ENCODE measurements at regions not wholly inside any gene's neighbourhood (a gene's known extent, or its start where the extent isn't known, plus 50 kb on each side); places are given as distances from the start of the nearest gene placed in this dataset.

- DNase-seq (ENCODE audit: low read depth in 1 of 2, low spot score in 1 of 2), result no peak
These were observed 141.6 kb upstream of the MAX start for GRCh38 chr14:65243766-65244442.

GRCh38 chr14:65249471-65250161, 147.3 kb upstream of the MAX start:
- DNase-seq (ENCODE audit: low read depth in 1 of 2, low spot score in 1 of 2), result no peak

DNA sequence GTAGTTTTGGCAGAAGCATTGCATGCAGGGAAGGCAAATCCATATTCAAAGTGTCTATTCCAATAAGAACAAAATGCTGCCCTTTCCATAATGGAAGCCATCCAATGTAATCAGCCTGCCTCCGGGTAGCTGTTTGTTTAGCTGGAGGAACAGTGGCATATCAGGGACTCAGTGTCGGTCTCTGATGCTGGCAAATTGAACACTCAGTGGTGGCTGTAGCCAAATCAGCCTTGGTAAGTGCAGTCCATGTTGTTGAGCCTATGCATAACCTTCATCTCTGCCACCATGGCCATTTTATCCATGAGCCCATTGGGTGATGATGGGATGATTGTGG, 147.8 kb upstream of the MAX start:
- no peak for DNase-seq (ENCODE audit: low read depth in 1 of 2, low spot score in 1 of 2)

GRCh38 chr14:65251213-65251612, 148.9 kb upstream of the MAX start:
- no peak for DNase-seq (ENCODE audit: low read depth in 1 of 2, low spot score in 1 of 2)

DNA sequence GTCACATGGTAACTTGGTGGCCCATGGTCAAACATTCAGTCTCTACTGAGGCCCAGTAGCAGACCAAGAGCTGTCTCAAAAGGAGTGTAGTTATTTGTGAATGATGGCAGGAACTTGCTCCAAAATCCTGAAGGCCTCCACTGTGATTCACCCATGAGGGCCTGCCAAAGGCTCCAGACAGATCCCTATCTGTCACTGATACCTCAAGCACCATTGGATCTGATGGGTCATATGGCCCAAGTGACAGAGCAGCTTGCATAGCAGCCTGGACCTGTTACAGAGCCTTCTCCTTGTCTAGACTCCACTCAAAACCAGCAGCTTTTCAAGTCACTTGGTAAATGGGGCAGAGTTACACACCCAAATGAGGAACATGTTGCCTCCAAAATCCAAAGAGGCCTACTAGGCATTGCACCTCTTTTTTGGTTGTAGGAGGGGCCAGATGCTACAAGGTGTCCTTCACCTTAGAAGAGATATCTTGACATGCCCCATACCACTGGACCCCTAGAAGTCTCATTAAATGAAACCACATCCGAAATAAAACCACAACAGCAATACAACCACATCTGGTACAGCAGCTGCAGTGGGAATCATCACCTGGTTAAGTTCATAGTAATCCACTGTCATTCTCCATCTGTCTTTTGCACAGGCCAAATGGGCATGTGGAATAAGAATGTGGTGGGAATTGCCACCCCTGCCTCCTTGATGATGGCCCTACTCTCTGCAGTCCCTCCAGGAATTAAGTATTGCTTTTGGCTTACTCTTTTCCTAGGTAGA, 150.4 kb upstream of the MAX start:
- no peak for DNase-seq (ENCODE audit: low read depth in 1 of 2, low spot score in 1 of 2)

DNA sequence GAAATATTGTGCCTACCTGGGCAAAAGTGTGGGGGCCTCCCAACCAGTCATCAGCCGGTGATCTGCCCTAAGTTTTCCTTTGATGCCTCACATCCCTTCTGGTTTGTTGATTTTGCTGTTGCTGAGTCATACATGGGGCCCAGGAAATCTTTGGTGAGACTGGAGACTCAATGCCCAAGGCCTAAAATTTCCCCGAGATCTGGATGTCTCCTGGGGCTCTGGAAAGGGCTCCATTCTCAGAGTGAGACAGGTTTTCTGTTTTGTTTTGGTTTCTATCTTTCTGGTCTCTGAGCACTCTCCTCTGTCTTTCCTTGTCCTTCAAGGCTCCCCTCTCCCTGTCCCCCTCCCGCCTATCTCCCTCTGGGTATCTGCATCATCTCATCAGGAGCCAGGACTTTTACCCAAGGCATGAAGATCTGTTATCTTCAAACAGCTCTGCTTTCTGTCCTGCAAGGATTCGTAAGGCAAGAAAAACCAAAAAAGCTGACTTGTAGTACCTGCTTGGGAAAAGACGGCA, 152.8 kb upstream of the MAX start:
- no peak for DNase-seq (ENCODE audit: low read depth in 1 of 2, low spot score in 1 of 2)

GRCh38 chr14:65255583-65256461, 153.5 kb upstream of the MAX start:
- DNase-seq (ENCODE audit: low read depth in 1 of 2, low spot score in 1 of 2), result no peak

DNA sequence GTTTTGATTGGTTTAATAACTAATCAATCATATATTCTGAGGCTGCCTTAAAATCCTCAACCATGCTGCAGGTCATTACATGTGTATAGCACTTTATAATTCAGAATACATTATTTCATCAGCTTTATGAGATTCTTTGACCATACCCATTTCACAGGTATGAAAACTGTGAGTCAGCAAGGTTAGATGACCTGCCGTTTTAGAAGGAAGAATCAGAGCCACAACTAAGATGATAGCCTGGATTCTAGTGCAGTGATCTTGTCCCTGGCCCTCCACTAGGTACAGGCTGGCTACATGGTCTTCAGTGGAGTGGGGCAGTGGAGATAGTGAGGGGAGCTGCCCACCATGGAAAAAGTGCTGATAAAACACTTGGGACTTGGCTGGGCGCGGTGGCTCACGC, 154.4 kb upstream of the MAX start:
- DNase-seq (ENCODE audit: low read depth in 1 of 2, low spot score in 1 of 2), result no peak

DNA sequence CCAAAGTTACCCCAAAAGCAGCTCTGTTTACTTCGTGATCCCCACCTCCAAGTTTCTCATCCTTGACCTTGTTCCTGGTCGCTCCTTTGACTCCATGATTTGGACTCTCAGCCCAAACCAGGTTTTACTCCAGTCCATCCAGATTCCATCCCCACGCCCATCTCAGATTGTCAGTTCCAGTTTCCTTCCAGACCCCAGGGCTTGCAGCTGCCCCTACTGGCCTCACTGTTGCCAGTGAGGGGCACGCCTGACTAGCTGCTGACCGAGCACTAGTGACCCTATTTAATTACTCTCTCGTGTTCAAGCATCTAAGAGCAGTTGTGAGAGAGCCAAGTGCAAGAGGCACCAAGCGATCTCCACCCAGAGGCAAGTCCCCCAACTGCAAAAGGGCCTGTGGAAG, 155.1 kb upstream of the FUT8 start:
- DNase-seq (ENCODE audit: low read depth in 1 of 2, low spot score in 1 of 2), result no peak

- DNase-seq (ENCODE audit: low read depth in 1 of 2, low spot score in 1 of 2), result no peak
These were observed 154.1 kb upstream of the FUT8 start for GRCh38 chr14:65258391-65258790.

- DNase-seq (ENCODE audit: low read depth in 1 of 2, low spot score in 1 of 2), result no peak
These were observed 153.5 kb upstream of the FUT8 start for GRCh38 chr14:65259000-65259399.

- no peak for DNase-seq (ENCODE audit: low read depth in 1 of 2, low spot score in 1 of 2)
These were observed 151.7 kb upstream of the FUT8 start for GRCh38 chr14:65260786-65261185.

DNA sequence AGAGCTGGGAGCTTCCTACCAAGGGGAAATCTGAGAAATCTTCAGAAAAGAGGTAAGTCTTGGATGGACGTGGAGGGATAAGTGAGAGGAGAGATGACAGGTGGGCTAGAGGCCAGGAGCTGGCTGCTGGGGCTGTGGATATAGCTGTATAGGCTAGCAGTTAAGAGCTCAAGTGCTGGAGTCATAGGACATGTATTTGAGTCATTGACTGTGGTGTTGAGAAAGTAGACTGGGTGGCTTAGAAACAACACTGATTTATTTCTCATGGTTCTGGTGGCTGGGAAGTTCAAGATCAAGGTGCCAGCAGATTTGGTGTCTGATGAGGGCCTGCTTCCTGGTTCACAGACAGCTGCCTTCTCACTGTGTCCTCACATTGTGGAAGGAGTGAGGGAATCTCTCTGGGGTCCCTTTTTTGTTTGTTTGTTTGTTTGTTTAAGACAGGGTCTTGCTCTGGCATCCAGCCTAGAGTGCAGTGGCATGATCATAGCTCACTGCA, 151.1 kb upstream of the FUT8 start:
- DNase-seq (ENCODE audit: low read depth in 1 of 2, low spot score in 1 of 2), result no peak

- DNase-seq (ENCODE audit: low read depth in 1 of 2, low spot score in 1 of 2), result no peak
These were observed 150.6 kb upstream of the FUT8 start for GRCh38 chr14:65261946-65262345.

DNA sequence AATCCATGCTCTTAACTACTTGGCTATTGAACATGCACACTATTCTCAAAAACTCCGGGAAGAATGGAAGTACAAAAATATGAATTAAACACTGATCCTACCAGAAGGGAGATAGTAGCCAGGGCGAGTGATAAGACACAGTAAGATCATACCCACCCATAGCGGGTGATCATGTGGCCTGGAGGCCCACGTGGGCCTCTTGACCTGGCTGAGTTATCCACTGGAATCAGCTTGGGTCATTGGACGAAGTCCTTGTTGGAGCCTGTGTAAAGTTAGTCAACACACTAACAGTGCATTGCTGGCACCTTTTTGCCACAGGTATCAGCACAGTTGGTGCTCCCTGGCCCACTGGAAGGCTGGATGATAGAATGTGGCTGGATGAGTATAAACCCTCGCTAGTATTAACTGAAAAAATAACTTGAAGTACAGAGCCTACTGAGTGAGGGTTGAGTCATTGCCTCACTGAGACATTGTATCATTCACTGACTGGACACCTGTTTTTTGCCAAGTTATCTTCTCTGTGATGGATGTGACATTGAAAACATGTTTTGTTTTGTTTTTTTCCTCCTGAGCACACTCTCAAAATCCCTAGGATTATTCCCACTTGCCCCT, 149.2 kb upstream of the FUT8 start:
- no peak for DNase-seq (ENCODE audit: low read depth in 1 of 2, low spot score in 1 of 2)

- DNase-seq (ENCODE audit: low read depth in 1 of 2, low spot score in 1 of 2), result no peak
These were observed 144.7 kb upstream of the FUT8 start for GRCh38 chr14:65267856-65268255.

DNA sequence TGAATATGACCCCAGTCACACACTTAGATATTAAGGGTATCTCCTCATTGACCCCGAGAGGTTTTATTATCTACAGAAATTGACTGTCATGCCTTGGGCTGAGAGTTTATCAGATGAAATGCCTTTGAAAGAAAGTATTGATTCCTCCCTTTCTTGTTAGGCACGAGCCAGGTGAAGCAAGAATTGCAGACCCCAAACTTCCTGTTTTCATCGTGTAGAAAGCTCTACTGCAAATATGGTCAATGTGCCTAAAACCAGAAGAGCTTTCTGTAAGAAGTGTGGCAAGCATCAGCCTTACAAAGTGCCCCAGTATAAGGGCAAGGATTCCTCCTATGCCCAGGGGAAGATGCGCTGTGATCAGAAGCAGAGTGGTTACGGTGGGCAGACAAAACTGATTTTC, 143.9 kb upstream of the FUT8 start:
- DNase-seq (ENCODE audit: low read depth in 1 of 2, low spot score in 1 of 2), result no peak

DNA sequence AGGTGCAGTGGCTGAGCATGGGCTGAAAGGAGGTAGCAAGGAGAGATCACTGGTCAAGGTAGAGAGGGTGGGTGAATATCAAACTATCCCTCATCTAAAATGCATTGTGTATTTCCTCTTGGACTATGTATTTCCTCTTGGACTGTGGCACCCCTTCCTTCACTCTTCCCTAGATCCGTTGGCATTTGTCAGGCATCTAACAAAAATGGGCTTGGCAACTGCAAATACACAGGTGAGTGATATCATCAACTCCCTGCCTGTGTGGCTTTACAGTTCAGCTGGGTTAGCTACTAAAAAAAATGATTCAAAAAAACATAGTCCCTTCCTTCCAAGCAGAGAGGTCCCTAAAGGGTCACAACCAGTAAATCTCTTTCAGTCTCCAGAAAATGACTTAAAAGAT, 142.8 kb upstream of the FUT8 start:
- DNase-seq (ENCODE audit: low read depth in 1 of 2, low spot score in 1 of 2), result no peak

- DNase-seq (ENCODE audit: low read depth in 1 of 2, low spot score in 1 of 2), result no peak
These were observed 135.5 kb upstream of the FUT8 start for GRCh38 chr14:65277027-65277426.

GRCh38 chr14:65277580-65278270, 134.8 kb upstream of the FUT8 start:
- no peak for DNase-seq (ENCODE audit: low read depth in 1 of 2, low spot score in 1 of 2)

Measured in activated CD4-positive, alpha-beta T cell treated with anti-CD3 and anti-CD28 coated beads, Interleukin-2, amount 50 U/mL, for 24 hours (primary cell).